ENCODE measurements at regions not wholly inside any gene's neighbourhood (a gene's known extent, or its start where the extent isn't known, plus 50 kb on each side); places are given as distances from the start of the nearest gene placed in this dataset.

DNA sequence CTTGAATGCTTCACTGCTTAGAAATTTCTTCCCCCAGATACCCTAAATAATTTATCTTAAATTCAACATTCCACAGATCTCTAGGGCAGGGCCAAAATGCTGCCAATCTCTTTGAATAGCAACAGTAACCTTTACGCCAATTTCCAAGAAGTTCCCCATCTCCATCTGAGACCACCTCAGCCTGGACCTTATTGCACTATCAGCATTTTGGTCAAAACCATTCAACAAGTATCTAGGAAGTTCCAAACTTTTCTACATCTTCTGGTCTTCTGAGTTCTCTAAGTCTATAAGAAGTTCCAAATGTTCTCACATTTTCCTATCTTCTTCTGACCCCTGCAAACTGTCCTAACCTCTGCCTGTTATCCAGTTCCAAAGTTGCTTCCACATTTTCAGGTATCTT, 1306.9 kb upstream of the SORCS1 start:
- H3K4me3 Mint-ChIP-seq = no peak overlapping the region
- DNase-seq (ENCODE audit: low spot score) = no peak
- H3K27me3 Mint-ChIP-seq (ENCODE audit: low read depth) = peaks cover 22% of the 10 kb centered on the region
- no peak for TF ChIP-seq KAT7 (CRISPR knock-in tag; IDR thresholded peaks at IDR 0.05; ENCODE audit: borderline replicate concordance)
- TF ChIP-seq, protein P1, sequence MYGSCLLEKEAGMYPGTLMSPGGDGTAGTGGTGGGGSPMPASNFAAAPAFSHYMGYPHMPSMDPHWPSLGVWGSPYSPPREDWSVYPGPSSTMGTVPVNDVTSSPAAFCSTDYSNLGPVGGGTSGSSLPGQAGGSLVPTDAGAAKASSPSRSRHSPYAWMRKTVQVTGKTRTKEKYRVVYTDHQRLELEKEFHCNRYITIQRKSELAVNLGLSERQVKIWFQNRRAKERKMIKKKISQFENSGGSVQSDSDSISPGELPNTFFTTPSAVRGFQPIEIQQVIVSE (CRISPR knock-in tag; IDR thresholded peaks at IDR 0.05; ENCODE audit: borderline replicate concordance) = no peak
- no peak for TF ChIP-seq ZNF263 (CRISPR knock-in tag; IDR thresholded peaks at IDR 0.05; ENCODE audit: low read depth)
- no peak for TF ChIP-seq NR3C1 (CRISPR knock-in tag; conservative IDR thresholded peaks at IDR 0.05; ENCODE audit: low read depth)
- no peak for TF ChIP-seq ELF4 (CRISPR knock-in tag; IDR thresholded peaks at IDR 0.05; ENCODE audit: low read depth)
- TF ChIP-seq FOXP1 (CRISPR knock-in tag; IDR thresholded peaks at IDR 0.05; ENCODE audit: borderline replicate concordance) = no peak
- TF ChIP-seq, protein P2, sequence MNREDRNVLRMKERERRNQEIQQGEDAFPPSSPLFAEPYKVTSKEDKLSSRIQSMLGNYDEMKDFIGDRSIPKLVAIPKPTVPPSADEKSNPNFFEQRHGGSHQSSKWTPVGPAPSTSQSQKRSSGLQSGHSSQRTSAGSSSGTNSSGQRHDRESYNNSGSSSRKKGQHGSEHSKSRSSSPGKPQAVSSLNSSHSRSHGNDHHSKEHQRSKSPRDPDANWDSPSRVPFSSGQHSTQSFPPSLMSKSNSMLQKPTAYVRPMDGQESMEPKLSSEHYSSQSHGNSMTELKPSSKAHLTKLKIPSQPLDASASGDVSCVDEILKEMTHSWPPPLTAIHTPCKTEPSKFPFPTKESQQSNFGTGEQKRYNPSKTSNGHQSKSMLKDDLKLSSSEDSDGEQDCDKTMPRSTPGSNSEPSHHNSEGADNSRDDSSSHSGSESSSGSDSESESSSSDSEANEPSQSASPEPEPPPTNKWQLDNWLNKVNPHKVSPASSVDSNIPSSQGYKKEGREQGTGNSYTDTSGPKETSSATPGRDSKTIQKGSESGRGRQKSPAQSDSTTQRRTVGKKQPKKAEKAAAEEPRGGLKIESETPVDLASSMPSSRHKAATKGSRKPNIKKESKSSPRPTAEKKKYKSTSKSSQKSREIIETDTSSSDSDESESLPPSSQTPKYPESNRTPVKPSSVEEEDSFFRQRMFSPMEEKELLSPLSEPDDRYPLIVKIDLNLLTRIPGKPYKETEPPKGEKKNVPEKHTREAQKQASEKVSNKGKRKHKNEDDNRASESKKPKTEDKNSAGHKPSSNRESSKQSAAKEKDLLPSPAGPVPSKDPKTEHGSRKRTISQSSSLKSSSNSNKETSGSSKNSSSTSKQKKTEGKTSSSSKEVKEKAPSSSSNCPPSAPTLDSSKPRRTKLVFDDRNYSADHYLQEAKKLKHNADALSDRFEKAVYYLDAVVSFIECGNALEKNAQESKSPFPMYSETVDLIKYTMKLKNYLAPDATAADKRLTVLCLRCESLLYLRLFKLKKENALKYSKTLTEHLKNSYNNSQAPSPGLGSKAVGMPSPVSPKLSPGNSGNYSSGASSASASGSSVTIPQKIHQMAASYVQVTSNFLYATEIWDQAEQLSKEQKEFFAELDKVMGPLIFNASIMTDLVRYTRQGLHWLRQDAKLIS (CRISPR knock-in tag; IDR thresholded peaks at IDR 0.05; ENCODE audit: borderline replicate concordance) = no peak
- no peak for TF ChIP-seq IRF2 (CRISPR knock-in tag; IDR thresholded peaks at IDR 0.05; ENCODE audit: borderline replicate concordance, low read depth)
- TF ChIP-seq, protein P3, sequence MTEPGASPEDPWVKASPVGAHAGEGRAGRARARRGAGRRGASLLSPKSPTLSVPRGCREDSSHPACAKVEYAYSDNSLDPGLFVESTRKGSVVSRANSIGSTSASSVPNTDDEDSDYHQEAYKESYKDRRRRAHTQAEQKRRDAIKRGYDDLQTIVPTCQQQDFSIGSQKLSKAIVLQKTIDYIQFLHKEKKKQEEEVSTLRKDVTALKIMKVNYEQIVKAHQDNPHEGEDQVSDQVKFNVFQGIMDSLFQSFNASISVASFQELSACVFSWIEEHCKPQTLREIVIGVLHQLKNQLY (CRISPR knock-in tag; IDR thresholded peaks at IDR 0.05) = no peak
- no peak for TF ChIP-seq JAZF1 (CRISPR knock-in tag; IDR thresholded peaks at IDR 0.05)
- TF ChIP-seq, protein P4, sequence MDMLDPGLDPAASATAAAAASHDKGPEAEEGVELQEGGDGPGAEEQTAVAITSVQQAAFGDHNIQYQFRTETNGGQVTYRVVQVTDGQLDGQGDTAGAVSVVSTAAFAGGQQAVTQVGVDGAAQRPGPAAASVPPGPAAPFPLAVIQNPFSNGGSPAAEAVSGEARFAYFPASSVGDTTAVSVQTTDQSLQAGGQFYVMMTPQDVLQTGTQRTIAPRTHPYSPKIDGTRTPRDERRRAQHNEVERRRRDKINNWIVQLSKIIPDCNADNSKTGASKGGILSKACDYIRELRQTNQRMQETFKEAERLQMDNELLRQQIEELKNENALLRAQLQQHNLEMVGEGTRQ (CRISPR knock-in tag; IDR thresholded peaks at IDR 0.05) = no peak
- TF ChIP-seq, protein P5, sequence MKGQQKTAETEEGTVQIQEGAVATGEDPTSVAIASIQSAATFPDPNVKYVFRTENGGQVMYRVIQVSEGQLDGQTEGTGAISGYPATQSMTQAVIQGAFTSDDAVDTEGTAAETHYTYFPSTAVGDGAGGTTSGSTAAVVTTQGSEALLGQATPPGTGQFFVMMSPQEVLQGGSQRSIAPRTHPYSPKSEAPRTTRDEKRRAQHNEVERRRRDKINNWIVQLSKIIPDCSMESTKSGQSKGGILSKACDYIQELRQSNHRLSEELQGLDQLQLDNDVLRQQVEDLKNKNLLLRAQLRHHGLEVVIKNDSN (CRISPR knock-in tag; IDR thresholded peaks at IDR 0.05) = no peak
- TF ChIP-seq ETV6 (CRISPR knock-in tag; IDR thresholded peaks at IDR 0.05) = no peak
- TF ChIP-seq ATF1 (CRISPR knock-in tag; IDR thresholded peaks at IDR 0.05) = no peak
- TF ChIP-seq, protein P6, sequence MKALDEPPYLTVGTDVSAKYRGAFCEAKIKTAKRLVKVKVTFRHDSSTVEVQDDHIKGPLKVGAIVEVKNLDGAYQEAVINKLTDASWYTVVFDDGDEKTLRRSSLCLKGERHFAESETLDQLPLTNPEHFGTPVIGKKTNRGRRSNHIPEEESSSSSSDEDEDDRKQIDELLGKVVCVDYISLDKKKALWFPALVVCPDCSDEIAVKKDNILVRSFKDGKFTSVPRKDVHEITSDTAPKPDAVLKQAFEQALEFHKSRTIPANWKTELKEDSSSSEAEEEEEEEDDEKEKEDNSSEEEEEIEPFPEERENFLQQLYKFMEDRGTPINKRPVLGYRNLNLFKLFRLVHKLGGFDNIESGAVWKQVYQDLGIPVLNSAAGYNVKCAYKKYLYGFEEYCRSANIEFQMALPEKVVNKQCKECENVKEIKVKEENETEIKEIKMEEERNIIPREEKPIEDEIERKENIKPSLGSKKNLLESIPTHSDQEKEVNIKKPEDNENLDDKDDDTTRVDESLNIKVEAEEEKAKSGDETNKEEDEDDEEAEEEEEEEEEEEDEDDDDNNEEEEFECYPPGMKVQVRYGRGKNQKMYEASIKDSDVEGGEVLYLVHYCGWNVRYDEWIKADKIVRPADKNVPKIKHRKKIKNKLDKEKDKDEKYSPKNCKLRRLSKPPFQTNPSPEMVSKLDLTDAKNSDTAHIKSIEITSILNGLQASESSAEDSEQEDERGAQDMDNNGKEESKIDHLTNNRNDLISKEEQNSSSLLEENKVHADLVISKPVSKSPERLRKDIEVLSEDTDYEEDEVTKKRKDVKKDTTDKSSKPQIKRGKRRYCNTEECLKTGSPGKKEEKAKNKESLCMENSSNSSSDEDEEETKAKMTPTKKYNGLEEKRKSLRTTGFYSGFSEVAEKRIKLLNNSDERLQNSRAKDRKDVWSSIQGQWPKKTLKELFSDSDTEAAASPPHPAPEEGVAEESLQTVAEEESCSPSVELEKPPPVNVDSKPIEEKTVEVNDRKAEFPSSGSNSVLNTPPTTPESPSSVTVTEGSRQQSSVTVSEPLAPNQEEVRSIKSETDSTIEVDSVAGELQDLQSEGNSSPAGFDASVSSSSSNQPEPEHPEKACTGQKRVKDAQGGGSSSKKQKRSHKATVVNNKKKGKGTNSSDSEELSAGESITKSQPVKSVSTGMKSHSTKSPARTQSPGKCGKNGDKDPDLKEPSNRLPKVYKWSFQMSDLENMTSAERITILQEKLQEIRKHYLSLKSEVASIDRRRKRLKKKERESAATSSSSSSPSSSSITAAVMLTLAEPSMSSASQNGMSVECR (CRISPR knock-in tag; IDR thresholded peaks at IDR 0.05; ENCODE audit: borderline replicate concordance) = no peak
- TF ChIP-seq SP1 (CRISPR knock-in tag; conservative IDR thresholded peaks at IDR 0.05) = no peak
- TF ChIP-seq GRHL2 (CRISPR knock-in tag; IDR thresholded peaks at IDR 0.05; ENCODE audit: insufficient replicate concordance, severe bottlenecking) = no peak
- TF ChIP-seq FOXJ3 (CRISPR knock-in tag; IDR thresholded peaks at IDR 0.05; ENCODE audit: borderline replicate concordance) = no peak
- TF ChIP-seq ZNF423 (CRISPR knock-in tag; IDR thresholded peaks at IDR 0.05) = no peak
- TF ChIP-seq TP53 (CRISPR knock-in tag; IDR thresholded peaks at IDR 0.05) = no peak
- CTCF ChIA-PET = no interaction called here
- H3K27ac Mint-ChIP-seq = no peak overlapping the region
- peaks cover 30% of the 10 kb centered on the region for H3K9me3 Mint-ChIP-seq
- peaks cover 14% of the 10 kb centered on the region for H3K36me3 Mint-ChIP-seq
- no peaks in the 10 kb centered on the region for H3K4me1 Mint-ChIP-seq
- ATAC-seq = no peak
- POLR2A ChIA-PET = no interaction called here

Data from WTC11 (cell line).